GM19468 (cell line): ENCODE measurements at regions not wholly inside any gene's neighbourhood (a gene's known extent, or its start where the extent isn't known, plus 50 kb on each side); places are given as distances from the start of the nearest gene placed in this dataset.
"Not testable (repeated sequence)": the region's sequence is repeated elsewhere in the genome, so short reads cannot be mapped to it uniquely, and the experiment has no call there.

Experiments
- ATAC-seq: cut with Tn5 transposase; IDR thresholded peaks from one replicate; pipeline ENCODE4 v1.9.1; 2021; ENCODE audit warnings: mild to moderate bottlenecking, moderate library complexity, moderate number of reproducible peaks; ENCODE audit not compliant: unreplicated experiment; ENCODE audit errors: extremely low read depth

DNA sequence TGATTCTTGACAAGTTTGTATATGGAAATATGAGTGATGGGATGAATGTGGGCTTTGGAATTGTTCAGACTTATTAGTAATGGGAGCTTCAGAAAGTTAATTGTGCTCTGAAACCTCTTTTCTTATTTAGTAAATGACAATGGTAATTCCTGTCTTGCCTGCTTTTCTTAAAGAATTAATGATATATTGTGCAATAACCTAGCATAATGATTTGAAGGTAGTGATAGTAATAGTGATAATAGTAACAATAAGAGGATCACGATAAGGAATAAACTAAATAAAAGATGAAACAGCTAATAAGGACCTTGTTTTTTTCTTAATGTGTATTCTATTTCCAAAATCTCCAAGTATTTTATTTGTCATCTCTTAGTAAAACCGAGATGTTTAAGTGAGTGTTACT is 245.0 kb upstream of the CPHXL start:
- ATAC-seq, result no peak

DNA sequence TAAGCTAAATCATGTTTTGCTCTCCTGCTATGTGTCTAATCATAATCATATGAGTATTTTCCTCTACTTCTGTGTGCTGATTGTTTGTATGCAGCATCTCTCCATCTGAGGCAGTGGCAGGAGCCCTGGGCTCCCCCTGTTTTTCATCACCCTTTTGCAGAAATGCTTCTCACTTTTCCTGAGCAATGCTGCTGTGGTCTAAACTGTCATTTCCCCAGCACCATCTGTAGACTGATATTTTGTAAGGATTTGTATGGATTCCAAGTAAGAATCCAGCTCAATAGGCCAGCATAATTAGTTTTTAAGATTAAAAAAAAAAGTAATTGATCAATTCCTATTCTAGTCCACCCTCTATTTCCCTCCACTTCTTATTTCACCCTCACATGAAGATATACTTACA is 257.0 kb upstream of the CPHXL start:
- ATAC-seq, result no peak

DNA sequence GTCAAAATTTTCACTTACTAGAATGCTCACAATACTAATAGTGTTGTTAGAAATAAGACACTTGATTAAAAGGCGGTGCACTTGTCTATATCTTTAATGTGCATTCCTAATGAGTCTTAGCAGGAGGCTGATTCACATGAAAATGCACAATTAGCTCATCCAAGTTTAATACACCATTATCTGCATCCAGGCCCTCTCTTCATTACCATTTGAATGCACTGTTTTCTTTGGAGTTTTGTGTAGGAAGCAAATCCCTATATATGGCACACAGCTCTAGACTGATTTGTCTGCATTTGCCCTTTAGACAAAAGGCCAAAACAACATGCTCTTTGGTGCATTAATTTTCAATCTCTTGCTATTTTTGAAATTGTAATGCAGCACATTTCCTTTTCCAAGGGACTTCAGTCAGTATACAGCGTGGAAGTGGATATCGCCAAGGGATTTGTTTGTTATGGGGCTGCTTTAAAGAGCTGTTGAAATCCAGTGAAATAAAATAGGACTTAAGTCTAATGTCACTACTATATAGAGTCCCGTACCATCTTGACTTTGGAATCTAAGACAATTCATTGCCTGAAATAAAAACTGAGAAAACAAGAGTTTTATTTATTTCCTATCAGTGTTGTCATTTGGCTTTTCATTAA is 257.6 kb upstream of the CPHXL start:
- no peak for ATAC-seq

DNA sequence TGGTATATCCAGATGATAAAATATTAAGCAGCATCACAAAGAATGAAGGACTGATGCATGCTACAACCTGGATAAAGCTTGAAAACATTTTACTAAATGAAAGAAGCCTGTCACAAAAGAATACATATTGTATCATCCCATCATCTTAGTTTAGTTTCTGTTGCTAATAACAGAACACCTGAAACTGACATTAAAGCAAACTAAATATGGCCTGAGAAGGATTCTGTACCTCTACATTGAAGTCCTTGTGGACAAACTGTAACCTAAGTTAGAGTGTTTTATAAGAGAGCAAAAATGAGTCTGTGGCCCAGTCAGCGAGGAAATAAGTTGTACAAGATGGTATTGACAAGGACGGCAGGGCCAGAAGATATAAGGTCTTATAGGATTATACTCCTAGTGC is 261.0 kb upstream of the CPHXL start:
- no peak for ATAC-seq

DNA sequence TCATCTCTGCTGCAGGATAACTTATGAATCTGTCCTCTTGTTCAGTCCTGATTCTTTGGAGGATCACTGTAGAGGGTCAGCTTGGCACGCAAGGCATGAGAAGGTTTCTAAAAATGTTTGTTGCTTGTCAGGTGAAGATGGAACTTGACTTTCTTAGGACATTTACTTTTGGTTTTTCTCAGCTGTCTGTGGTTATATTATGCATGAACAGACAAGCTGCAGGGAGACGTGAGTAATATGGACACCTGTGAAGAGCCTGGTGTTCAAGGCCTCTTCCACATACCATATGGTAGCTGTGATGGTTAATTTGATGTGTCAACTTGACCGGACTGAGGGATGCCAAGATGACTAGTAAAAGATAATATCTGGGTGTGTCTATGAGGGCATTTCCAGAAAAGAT is 270.2 kb upstream of the CPHXL start:
- no peak for ATAC-seq

DNA sequence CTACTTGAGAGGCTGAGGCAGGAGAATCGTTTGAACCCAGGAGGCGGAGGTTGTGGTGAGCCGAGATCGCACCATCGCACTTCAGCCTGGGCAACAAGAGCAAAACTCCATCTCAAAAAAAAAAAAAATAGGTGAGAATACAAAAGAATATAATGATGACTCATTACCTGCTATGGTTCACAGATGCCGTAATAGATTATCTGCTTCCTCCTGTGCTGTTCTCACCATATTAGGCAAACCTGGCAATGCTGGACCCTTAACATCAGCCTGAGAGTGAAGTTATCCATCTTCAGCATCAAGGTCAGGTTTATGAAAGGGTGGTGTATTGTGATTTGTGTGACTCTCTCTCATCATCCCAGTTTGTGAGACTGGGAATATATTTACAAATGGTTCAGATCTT is 271.3 kb upstream of the CPHXL start:
- no peak for ATAC-seq

DNA sequence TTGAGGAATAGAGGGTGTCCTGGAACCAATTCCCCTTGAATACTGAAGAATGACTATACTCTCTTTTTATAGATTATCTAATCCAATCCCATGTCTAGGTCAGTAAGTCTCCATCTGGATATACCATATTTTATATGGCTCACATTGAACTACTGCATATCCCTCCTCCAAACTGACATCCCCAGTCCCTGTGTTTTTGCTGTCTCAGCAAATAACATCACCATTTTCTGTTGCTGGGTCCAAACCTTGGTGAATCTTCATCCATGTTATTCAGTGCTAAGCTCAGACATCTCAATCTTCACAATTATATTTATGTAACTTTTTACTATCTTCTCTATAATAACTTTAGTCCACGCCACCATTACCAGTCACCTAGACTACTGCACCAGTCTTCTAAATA is 269.6 kb upstream of the CNTNAP4 start:
- no peak for ATAC-seq

DNA sequence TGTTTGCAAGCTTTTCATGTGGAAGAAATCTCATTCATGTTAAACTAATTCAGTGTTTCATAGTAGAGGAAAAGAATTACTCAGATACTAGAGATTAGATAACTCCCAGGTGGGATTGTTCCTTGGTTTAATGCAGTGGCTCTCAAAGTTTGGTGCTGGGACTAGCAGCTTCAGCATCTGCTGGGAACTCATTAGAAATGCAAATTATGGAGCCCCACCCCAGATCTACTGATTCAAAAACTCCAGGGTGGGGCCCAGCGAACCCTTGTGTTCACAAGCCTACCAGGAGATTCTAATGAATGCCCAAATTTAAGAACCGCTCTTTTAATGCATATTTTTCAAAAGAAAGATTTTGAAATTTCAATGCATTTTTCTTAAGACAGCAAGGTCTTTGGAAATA is 253.4 kb upstream of the CNTNAP4 start:
- no peak for ATAC-seq

DNA sequence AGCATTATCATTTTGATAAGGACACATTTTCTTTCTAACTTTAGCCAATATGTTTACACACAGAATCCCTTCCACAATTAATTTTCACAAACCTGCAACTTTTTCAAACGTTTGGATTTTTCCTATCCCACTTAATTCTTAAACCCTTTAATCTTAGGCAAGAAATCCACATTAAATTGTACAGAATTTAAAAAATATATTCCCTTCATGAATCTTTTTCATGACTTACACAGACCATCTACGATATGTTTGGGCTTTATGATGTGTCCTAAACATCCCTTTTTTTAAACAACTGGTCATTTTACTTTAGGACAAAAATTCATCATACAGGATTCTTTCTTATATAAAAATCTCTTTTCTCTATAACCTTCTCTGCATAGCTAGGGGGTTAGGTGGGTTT is 241.5 kb upstream of the CNTNAP4 start:
- ATAC-seq, result no peak

DNA sequence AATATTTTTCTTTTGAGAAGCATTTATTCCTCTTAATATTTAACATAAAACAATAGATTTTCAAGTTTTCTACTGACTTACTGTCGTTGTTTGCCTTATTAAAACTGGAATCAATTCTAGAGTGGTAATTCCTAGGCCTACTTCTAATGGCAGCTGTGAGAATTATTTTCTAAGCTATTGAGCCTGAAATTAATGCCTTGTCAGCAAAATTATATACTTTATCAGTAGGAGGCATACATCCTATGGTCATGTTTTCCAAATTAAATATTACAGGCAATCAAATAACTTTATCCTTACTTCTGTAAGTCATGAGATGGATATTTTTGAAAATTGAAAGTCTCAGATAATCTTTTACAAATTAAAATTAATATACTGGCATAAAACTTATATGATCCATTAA is 239.1 kb upstream of the CNTNAP4 start:
- no peak for ATAC-seq

DNA sequence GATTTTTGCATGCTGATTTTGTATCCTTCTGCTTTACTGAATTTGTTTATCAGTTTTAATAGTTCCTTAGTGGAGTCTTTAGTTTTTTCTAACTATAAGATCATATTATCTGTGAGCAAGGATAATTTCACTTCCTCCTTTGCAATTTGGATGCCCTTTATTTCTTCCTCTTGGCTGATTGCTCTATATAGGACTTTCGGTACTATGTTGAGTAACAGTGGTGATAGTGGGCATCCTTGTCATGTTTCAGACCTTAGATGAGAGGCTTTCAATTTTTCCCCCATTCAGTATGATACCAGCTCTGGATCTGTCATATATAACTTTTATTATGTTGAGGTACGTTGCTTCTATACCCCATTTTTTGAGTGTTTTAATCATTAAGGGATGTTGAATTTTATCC is 224.5 kb upstream of the CNTNAP4 start:
- ATAC-seq, result no peak

DNA sequence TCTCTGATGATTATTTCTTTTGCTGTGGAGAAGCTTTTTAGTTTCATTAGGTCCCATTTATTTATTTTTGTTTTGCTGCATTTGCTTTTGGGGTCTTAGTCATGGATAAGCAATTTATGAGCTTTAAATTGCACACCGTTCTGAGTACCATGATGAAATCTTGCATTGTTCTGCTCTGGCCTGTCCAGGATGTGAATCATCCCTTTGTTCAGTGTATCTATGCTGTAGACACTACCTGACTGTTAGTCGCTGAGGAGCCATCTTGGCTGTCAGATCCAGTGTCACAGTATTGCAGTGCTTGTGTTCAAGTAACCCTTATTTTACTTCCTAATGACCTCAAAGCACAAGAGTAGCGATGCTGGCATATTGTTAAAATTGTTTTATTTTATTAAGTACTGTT is 218.0 kb upstream of the CNTNAP4 start:
- no peak for ATAC-seq

DNA sequence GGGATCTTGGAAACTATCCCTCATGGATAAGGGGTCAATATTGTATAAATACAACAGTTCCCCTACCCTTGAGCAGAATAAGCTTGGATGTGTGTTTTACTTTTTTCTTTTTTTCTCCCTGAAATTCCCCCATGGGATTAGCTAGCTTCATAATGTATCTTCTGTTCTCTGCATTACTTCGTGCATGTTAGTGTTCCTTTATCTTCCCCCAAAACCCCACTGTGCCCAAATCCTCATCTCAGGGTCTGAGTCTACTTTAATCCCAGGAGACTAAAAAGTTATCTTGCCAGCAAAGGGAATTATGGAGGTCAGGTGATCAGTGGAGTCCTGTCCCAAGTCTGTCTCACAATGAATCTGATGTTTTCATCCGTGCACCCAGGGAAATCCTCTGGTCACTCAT is 217.5 kb upstream of the CNTNAP4 start:
- no peak for ATAC-seq

DNA sequence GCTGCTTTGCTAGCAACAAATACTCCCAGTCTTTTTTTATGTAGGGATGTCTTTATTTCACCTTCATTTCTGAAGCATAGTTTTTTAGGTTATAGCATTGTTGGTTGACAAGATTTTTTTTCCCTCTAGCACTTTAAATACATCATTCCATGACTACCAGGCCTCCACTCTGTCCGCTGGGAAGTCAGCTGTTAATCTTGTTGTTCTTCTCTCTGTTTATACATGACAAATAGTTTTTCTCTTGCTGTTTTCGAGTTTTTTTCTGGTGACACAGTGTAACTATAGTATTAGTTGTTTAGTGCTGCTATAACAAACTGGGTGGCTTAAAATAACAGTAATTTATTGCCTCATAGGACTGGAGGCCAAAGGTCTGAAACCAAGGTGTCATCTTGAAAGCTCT is 205.5 kb upstream of the CNTNAP4 start:
- no peak for ATAC-seq

DNA sequence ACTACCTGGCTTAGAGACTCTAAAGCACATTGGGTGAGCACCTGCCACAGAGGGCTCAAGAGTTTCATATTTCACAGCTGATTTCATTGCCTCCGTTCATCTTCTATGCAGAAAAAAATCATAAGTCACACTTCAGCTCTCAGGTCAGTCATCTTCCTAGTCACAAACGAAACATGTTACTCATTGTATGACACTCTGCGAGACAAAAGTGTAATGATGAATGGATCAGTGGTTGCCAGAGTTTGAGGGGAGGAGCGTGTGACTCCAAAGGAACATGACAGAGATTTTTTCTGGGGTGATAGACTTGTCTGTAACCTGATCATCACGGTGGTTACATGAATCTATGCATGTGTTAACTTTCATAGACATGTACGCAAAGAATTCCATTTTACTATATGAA is 195.2 kb upstream of the CNTNAP4 start:
- no peak for ATAC-seq

DNA sequence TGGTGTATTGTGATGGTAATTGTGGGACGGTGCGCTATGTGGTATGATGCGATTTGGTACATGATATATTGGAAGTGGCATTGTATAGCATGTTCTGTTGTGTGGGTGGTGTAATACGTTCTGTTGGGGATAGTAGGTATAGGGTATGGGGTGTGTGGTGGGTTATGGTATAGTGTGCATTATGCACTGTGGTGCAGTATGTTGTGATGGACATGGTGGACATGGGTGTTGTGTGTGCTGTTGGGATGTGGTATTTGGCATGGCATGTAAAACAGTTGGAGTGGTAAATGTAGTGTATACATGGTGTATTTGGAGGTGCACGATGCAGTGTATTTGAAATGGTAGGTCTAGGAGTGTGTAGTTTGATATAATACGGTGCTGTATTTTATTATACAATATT is 170.6 kb upstream of the CNTNAP4 start:
- ATAC-seq, result no peak

DNA sequence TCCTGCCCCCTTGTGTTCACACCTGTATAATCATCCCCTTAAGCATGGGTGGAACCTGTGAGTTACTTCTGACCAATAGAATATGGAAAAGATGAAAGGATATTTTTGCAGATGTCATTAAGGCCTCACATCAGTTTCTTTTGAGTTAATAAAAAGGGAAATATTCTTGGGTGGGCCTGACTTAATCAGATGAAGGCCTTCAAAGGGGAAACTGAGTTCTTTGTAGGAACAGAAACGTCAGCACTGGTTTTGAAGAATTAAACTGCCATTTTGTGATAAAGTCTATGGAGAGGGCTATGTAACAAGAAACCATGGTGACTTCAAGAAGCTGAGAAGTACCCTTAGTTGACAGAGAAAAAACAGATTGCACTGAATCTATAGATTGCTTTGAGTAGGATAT is 168.7 kb upstream of the CNTNAP4 start:
- no peak for ATAC-seq

DNA sequence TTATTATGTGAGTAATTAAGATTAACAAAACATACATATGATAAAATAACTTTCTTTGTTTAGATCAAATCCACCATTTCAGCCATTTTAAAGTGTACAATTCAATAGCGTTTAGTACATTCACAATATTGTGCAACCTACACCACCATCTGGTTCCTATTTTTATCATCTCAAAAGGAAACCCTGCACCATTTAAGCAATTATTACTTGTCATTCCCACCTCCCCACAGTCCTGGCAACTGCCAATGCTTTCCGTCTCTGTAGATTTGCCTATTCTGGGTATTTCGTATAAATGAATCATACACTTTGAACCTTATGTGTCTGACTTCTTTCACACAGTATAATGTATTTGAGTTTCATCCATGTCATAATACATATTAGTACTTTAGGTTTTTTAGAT is 162.5 kb upstream of the CNTNAP4 start:
- no peak for ATAC-seq

DNA sequence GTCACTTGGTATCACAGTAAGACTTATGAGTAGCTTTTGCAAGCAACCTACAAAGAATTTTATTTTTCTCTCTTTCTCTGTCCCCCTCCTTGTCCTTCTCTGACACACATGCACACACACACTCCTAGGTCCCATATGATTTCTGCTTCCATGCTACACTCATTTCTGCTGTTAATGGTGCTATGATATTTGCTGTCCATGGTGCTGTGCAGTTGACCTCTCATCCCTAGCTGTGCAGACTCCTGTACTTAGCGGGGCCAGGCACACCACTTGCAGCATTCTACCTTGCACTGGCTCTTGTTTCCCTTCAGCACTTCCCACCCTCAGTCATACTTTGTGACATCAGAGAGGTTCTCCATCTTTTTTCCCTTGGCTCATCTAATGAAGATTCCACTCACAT is 158.9 kb upstream of the CNTNAP4 start:
- no peak for ATAC-seq

DNA sequence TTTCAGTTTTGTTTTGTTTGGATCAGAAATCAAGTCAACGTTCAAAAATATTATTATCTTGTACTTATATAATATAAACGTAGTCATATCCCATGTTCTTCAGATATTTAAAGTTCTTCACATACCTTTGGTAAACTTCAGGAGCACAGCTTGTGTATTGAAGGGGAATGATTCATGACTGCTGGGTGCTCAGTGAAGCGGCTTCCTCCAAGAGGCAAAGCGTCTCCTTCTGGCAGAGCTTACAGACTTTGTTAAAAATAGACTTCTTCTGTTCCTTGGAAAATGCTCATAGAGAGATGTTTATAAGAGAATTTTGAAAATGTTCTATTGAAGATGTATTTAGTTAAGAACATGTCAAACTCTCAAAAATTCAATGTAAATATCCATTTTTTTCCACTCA is 155.6 kb upstream of the CNTNAP4 start:
- no peak for ATAC-seq

DNA sequence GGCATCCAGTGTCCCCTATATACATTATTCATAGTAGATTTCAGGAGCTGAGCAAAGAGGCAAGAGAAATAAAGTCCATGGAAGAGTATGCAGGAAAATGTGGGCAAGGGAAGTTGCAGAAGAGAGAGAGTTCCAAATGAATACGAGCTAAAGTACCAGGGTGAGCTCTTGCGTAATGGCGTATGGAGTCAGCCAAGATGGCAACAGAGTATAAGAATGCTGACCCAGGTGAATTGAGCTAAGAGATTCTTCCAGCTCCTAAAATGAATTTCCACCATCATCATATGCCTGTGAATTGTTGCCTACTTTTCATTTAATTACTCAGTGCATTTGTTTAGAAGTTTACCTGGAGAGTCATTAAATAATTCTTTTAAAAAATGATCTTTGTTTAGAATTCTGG is 153.2 kb upstream of the CNTNAP4 start:
- no peak for ATAC-seq

DNA sequence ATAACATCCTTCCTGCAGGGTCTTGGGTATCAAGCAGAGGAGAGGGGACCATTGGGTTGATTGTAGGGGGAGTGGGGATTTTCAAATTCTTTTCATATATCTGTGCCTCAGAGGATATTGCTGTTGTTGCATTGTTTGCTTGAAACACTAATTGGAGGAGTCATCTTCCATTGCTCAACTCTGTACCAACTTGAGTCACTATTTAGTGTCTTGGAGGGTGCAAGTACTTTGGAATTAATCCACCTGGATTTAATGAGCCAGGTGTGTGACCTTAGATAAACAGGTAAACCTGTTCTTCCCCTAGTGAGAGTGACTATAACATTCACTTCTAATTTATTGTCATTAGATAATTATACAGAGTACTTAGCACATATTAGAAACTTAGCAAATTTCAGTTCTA is 151.3 kb upstream of the CNTNAP4 start:
- ATAC-seq, result no peak

DNA sequence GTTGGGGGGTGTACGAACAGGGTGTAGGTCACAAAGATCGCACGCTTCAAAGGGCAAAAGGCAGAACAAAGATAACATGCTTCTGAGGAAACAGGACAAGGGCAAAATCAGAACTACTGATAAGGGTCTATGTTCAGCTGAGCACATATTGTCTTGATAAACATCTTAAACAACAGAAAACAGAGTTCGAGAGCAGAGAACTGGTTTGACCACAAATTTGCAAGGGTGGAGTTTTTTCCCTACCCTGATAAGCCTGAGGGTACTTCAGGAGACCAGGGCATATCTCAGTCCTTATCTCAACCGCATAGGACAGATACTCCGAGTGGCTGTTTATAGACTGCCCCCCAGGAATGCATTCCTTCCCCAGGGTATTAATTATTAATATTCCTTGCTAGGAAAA is 139.1 kb upstream of the CNTNAP4 start:
- not testable (repeated sequence) for ATAC-seq
